Stimulated activated naive B cell treated with anti-CD40 and anti-IgM and Interleukin-4, amounts not matched to agents 10 μg/mL and 1 μg/mL and 100 μg/mL, for 72 hours (primary cell): ENCODE measurements at regions not wholly inside any gene's neighbourhood (a gene's known extent, or its start where the extent isn't known, plus 50 kb on each side); places are given as distances from the start of the nearest gene placed in this dataset.

Experiments used
- ATAC-seq, 2 donors: fragments of 150-1000 bp; cut with Tn5 transposase; replicated peaks; 2 replicates each; pipeline ENCODE4 v1.10.0; 2021; ENCODE audit warnings: moderate library complexity in 1 of 2
- DNase-seq: peaks from one replicate; pipeline ENCODE4 v3.0.0; 2021
- H3K27ac Mint-ChIP-seq: one replicate; pipeline ENCODE4 v1.8.0; 2022; ENCODE audit warnings: mild to moderate bottlenecking, mixed read lengths
- H3K27me3 Mint-ChIP-seq, 2 donors: one replicate each; pipeline ENCODE4 v1.8.0; 2022; ENCODE audit warnings: mixed read lengths in 2 of 2
- H3K36me3 Mint-ChIP-seq, 2 donors: one replicate each; pipeline ENCODE4 v1.8.0; 2022; ENCODE audit warnings: mixed read lengths in 2 of 2, mild to moderate bottlenecking in 1 of 2
- H3K4me1 Mint-ChIP-seq, 2 donors: one replicate each; pipeline ENCODE4 v1.8.0; 2022; ENCODE audit warnings: mixed read lengths in 2 of 2, mild to moderate bottlenecking in 1 of 2
- H3K4me3 Mint-ChIP-seq, 2 donors: one replicate each; pipeline ENCODE4 v1.8.0; 2022; ENCODE audit warnings: mild to moderate bottlenecking in 2 of 2, mixed read lengths in 2 of 2, moderate library complexity in 1 of 2
- H3K9me3 Mint-ChIP-seq, 2 donors: one replicate each; pipeline ENCODE4 v1.8.0; 2022; ENCODE audit warnings: mixed read lengths in 2 of 2, mild to moderate bottlenecking in 1 of 2

DNA sequence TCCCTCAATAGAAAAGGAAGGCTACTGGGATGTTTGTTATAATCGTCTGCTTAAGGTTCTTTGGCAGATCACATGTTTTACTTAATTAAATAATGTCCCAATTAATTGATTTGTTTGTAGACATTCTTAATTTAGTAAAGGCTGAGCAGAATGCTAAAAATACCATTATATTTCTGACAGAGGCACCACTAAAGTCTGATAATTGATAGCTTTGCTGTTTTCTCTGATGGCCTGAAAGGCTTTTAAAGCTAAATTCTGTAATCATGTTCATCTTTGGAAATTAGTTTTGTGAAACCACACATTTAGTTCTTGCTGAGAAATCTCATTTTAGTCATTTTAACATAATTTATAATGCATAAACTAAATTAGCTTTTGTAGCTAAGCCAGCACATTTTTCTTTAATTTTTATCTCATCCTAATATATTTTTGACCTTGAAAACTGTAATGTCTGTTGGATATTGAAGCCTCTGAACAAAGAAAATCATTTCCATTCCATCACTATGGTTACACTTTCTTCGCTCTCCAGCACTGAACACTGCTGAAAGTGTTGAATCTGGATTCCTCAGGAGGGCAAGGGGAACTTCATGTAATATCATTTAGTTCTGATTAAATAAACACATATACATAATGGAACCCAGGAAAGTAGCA, 329.4 kb downstream of the ELAVL2 start:
- no peak overlapping the region for H3K27ac Mint-ChIP-seq
- no peaks in the 10 kb centered on the region for H3K4me1 Mint-ChIP-seq
- DNase-seq: no peak
- no peaks in the 10 kb centered on the region for H3K27me3 Mint-ChIP-seq
- H3K36me3 Mint-ChIP-seq: no peaks in the 10 kb centered on the region
- ATAC-seq: no peak
- no peak overlapping the region for H3K4me3 Mint-ChIP-seq
- peaks cover 4% of the 10 kb centered on the region in 2 donors for H3K9me3 Mint-ChIP-seq

DNA sequence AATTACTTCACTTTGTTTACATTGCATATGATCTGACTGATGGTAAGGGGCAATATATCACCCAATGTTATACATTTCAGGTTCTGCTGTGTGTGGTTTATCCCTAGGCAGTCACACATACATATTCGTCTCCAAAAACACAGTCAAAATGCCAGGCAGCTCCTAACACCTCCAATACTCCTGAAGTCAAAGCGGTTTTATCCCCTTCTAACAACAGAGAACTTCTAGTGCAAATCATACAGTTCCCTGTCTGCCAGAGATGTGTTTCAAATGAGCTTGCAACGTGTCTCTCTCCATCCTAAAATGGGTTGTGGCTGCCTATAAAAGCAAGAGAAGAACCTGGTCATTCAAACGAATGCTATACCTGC, 328.9 kb downstream of the ELAVL2 start:
- H3K4me3 Mint-ChIP-seq: no peak overlapping the region
- DNase-seq (no peak), ATAC-seq (no peak)
- H3K36me3 Mint-ChIP-seq: no peaks in the 10 kb centered on the region
- no peaks in the 10 kb centered on the region for H3K4me1 Mint-ChIP-seq
- H3K27me3 Mint-ChIP-seq: no peaks in the 10 kb centered on the region
- H3K9me3 Mint-ChIP-seq: peaks cover 4% of the 10 kb centered on the region in 2 donors
- H3K27ac Mint-ChIP-seq: no peak overlapping the region

DNA sequence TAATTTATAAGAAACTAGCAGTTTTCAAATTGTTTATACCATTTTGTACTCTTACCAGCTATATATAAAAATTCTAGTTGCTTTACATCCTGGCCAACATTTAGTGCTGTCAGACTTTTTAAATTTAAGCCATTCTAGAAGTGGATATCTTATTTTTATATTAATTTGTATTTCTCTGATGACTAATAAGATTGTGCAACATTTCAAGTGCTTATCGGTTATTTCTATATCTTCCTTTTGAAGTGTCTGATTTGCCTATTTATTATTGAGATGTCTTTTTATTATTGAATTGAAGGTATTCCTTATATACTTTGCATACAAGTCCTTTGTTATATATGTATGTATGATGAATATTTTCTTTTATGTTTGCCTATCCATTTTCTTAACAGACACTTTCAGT, 324.0 kb downstream of the ELAVL2 start:
- H3K4me3 Mint-ChIP-seq: no peak overlapping the region
- H3K4me1 Mint-ChIP-seq: no peaks in the 10 kb centered on the region
- H3K36me3 Mint-ChIP-seq: no peaks in the 10 kb centered on the region
- peaks cover 9 to 10% of the 10 kb centered on the region in 2 donors for H3K9me3 Mint-ChIP-seq
- no peak for DNase-seq
- no peak overlapping the region for H3K27ac Mint-ChIP-seq
- H3K27me3 Mint-ChIP-seq: no peaks in the 10 kb centered on the region
- no peak for ATAC-seq

DNA sequence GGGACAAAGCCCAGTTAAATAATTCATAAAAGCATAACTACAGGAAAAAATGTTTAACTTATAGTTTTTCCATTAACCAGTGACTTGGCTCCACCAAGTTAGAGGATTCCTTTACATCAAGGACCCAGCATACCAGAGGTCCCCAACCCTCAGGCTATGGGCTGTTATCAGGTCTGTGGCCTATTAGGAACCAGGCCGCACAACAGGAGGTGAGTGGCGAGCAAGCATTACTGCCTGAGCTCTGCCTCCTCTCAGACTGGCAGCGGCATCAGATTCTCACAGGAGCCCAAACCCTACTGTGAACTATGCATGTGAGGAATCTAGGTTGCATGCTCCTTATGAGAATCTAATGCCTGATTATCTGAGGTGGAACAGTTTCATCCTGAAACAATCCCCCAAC, 303.1 kb downstream of the ELAVL2 start:
- Mint-ChIP-seq H3K27ac (no peak overlapping the region), H3K9me3 (peaks cover 0 to 7% of the 10 kb centered on the region in 2 donors), H3K36me3 (no peaks in the 10 kb centered on the region), H3K4me3 (no peak overlapping the region), H3K4me1 (no peaks in the 10 kb centered on the region), H3K27me3 (no peaks in the 10 kb centered on the region)
- ATAC-seq (no peak), DNase-seq (no peak)

DNA sequence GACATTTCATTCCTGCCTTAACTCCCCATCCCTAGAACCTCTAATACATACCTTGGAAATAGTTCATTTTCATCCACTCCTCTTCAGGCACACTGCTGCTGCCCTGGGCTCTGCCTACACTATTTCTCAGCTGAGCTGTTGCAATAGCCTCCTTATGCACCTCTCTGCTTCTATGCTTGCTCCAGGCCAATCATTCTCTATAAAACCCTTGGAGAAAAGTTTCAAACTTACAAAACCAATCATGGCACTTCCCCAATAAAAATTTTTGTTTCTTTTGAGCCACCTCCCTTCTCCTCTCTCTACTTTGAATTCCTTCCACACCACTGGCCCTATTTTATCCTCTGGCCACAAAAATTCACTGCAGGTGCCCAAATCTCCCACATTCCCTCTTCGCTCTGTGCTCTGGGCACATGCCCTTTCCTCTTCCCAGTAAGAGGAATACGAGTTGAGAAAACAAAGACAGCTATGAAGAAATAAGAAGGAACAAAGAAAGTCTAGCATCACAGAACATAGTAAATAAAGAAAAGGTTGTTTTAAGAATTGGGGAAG, 301.4 kb downstream of the ELAVL2 start:
- ATAC-seq: no peak
- no peak overlapping the region for H3K4me3 Mint-ChIP-seq
- peaks cover 5 to 10% of the 10 kb centered on the region in 2 donors for H3K9me3 Mint-ChIP-seq
- H3K27ac Mint-ChIP-seq: no peak overlapping the region
- no peaks in the 10 kb centered on the region for H3K4me1 Mint-ChIP-seq
- no peaks in the 10 kb centered on the region for H3K36me3 Mint-ChIP-seq
- H3K27me3 Mint-ChIP-seq: no peaks in the 10 kb centered on the region
- DNase-seq: no peak

DNA sequence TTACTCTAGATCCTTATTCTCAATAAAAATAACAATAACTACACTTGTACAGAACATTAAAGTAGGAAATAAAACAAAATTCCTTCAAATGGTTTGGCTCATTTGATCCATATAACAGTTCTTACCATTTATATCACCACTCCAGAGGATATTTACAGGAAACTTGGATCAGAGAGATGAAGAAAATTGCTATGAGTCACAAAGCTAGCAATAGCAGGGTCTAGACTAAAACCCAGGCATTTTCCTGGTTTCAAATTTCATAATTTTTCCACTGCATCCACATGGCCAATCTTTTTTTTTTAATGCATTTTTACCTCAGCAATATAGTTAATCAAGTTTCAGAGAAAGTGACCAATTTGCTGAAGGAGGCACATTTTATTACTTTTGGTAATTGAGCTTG, 299.2 kb downstream of the ELAVL2 start:
- no peak for ATAC-seq
- DNase-seq: no peak
- H3K4me3 Mint-ChIP-seq: no peak overlapping the region
- no peaks in the 10 kb centered on the region for H3K4me1 Mint-ChIP-seq
- H3K27me3 Mint-ChIP-seq: no peaks in the 10 kb centered on the region
- no peaks in the 10 kb centered on the region for H3K36me3 Mint-ChIP-seq
- H3K27ac Mint-ChIP-seq: no peak overlapping the region
- H3K9me3 Mint-ChIP-seq: peaks cover 5 to 12% of the 10 kb centered on the region in 2 donors

DNA sequence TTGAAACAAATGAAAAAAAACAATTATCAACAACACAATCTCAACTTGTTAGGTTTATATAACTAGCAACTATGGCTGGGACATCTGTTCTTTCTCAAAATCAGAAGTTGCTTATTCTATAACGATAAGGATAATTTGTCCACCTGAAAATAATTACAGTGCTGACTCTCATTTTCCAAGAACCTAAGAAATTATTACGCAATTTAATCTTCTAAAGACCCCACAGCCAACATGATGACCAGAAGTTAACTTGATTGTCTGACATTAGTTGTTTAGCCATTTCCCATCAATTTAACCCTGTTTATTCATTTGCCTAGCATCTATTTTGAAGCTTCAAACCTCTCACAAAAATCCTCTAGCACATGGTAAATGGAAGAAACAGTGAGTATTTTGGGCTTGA, 293.8 kb downstream of the ELAVL2 start:
- peaks cover 5 to 8% of the 10 kb centered on the region in 2 donors for H3K9me3 Mint-ChIP-seq
- no peak for DNase-seq
- H3K27ac Mint-ChIP-seq: no peak overlapping the region
- no peak for ATAC-seq
- H3K36me3 Mint-ChIP-seq: no peaks in the 10 kb centered on the region
- H3K4me1 Mint-ChIP-seq: peaks cover 0 to 3% of the 10 kb centered on the region in 2 donors
- H3K4me3 Mint-ChIP-seq: no peak overlapping the region
- H3K27me3 Mint-ChIP-seq: peaks cover 3 to 5% of the 10 kb centered on the region in 2 donors

DNA sequence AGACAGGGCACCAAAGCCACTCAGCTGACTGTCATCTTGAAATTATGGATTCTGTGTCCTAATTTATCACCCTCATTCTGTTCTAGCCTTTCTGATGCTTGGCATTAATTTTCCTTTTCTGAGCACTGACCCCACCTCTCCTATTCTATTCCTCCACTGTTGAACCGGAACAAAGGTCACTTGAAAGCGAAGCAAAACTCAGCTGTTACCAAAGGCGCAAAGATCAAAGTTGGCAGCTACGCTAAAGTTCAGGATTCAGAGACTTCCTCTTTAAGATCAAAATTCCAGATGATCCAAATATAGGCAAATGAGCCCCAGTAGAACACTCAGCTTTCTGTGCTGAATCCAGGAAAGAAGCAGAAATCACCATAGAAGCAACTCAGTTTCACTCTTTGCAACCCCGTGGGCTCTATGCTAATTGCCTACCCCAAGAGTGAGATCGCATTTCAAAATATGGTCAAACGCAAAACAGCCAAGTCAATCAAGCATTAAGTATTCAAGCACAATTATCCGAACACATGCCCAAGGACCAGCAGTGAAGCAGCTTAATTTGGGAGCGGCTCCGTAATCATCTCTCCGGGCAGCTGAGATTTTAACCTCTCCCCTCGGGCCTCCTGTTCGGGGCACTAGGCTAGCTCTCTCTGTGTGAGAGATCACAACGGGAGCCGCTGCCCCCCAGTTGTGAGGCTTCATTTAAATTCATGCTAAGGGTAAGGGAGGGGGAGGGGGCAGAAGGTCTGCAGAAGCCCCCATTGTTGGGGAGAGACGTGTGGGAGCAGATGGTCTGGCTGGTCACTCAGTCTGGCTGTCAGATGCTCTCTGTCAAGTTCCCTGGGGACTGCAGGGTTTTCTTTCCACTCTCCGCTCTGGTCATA, 288.6 kb downstream of the ELAVL2 start:
- H3K36me3 Mint-ChIP-seq: no peaks in the 10 kb centered on the region
- H3K9me3 Mint-ChIP-seq: peaks cover 0 to 2% of the 10 kb centered on the region in 2 donors
- peaks cover 11 to 20% of the 10 kb centered on the region in 2 donors for H3K27me3 Mint-ChIP-seq
- H3K27ac Mint-ChIP-seq: no peak overlapping the region
- H3K4me3 Mint-ChIP-seq: no peak overlapping the region
- H3K4me1 Mint-ChIP-seq: peaks cover 5% of the 10 kb centered on the region in 2 donors
- no peak for DNase-seq
- no peak for ATAC-seq

DNA sequence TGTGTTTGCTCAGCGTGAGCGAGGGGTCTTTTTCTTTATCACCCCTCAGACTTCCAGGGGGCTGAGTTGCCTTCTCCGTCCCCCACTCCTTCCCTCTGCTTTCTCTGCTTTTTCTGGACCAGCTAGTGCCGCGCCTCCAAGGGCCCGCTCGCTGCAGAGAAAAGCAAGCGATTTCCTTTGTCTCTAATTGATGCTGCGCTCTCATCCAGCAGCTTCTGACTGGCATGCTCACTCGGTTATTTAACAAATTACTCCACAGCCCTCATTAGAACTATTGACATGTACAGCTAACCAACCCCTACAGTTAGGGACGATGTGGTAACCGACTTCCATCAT, 288.0 kb downstream of the ELAVL2 start:
- H3K4me3 Mint-ChIP-seq: no peak overlapping the region
- ATAC-seq (no peak), DNase-seq (no peak)
- peaks cover 0 to 3% of the 10 kb centered on the region in 2 donors for H3K9me3 Mint-ChIP-seq
- peaks cover 5% of the 10 kb centered on the region in 2 donors for H3K4me1 Mint-ChIP-seq
- H3K36me3 Mint-ChIP-seq: no peaks in the 10 kb centered on the region
- H3K27me3 Mint-ChIP-seq: peaks cover 11 to 20% of the 10 kb centered on the region in 2 donors
- H3K27ac Mint-ChIP-seq: no peak overlapping the region

DNA sequence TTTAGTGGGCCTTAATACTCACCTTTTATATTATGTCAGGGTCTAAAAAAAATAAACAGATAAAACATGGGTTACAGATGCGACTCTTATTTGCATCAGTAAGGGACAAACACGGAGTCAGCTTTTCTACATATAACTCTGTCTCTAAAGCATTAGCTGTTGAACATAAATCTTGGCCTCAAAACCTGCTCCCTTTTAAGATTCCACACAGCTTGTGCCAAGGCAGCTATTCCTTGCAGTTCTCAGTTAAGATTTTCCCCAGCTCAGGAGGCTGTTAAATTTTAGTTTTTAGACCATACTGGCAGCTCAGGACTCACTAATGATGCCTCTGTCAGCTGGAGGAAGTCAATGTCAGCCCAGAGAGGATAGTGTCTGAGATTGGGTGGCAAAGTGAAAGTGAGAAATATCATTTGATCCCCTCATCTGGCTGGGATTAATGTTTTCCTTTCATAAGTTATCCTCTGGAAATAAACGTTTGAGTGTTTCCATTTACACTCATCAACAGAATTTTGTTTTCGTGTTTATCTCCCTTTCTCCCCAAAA, 287.5 kb downstream of the ELAVL2 start:
- Mint-ChIP-seq H3K36me3 (no peaks in the 10 kb centered on the region), H3K4me1 (peaks cover 5% of the 10 kb centered on the region in 2 donors), H3K9me3 (peaks cover 0 to 3% of the 10 kb centered on the region in 2 donors), H3K27me3 (peaks cover 11 to 20% of the 10 kb centered on the region in 2 donors), H3K4me3 (no peak overlapping the region), H3K27ac (no peak overlapping the region)
- no peak for ATAC-seq
- no peak for DNase-seq

DNA sequence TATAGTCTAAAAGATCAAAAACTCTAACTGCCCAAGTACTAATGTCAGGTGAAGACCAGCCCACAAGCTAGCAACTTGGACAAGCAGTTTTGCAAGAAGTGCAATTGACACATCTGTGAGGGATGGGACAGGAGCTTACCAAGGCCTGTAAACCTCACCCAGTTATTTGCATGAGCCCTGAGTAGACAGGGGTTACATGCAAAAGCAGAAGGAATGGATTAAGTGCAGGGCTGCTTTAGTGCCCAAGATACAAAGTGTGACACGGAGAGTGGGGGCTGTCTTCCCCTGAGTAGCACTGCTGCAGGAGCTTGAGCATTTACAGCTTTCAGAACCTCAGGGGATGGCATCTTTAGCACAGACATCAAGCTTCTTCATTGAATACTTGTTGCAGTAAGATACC, 286.7 kb downstream of the ELAVL2 start:
- DNase-seq (no peak), ATAC-seq (no peak)
- H3K27ac Mint-ChIP-seq: no peak overlapping the region
- H3K9me3 Mint-ChIP-seq: peaks cover 0 to 3% of the 10 kb centered on the region in 2 donors
- H3K36me3 Mint-ChIP-seq: no peaks in the 10 kb centered on the region
- H3K4me1 Mint-ChIP-seq: peaks cover 5% of the 10 kb centered on the region in 2 donors
- H3K27me3 Mint-ChIP-seq: peaks cover 11 to 20% of the 10 kb centered on the region in 2 donors
- H3K4me3 Mint-ChIP-seq: no peak overlapping the region

DNA sequence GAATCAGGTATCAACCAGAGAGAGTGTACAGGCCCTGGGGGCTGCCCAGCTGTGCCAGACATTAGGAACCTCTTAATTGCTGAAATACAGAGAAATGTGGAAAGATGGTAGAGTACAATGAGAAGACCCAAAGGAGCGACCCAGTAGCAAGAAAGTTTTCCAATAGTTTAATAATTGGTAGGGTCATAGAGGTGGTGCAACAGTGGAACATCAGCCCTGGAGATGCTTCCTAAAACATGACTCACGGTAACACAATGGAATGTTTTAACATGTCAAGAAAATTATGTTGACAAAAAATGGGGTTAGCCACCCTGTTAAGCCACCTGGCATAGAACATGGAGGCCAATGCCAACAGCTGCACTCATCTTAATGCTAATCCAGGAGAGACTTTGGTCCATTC, 284.1 kb downstream of the ELAVL2 start:
- ATAC-seq (no peak), DNase-seq (no peak)
- no peak overlapping the region for H3K4me3 Mint-ChIP-seq
- H3K27ac Mint-ChIP-seq: no peak overlapping the region
- peaks cover 5 to 6% of the 10 kb centered on the region in 2 donors for H3K9me3 Mint-ChIP-seq
- no peaks in the 10 kb centered on the region for H3K36me3 Mint-ChIP-seq
- peaks cover 11 to 19% of the 10 kb centered on the region in 2 donors for H3K27me3 Mint-ChIP-seq
- H3K4me1 Mint-ChIP-seq: peaks cover 5% of the 10 kb centered on the region in 2 donors

DNA sequence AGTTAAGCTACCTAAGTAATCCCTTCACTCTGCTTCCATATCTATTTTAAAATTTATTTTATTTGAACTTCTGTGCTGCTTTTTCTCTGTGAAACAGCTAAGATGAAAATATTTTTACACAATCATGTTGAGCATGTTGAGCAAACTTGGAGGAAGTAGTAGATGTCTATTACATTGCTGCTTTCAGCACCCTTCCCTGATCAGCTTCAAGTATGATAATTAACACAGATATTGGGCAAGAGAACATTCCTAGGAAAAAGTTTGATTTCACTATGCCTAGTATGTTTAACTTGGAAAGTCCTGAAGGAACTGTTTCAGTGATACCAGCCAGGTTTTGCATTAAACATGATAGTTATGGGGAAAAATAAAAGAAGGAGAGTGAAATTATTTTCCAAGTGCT, 283.6 kb downstream of the ELAVL2 start:
- DNase-seq (no peak), ATAC-seq (no peak)
- Mint-ChIP-seq H3K4me1 (peaks cover under 1 to 5% of the 10 kb centered on the region in 2 donors), H3K4me3 (no peak overlapping the region), H3K36me3 (no peaks in the 10 kb centered on the region), H3K27ac (no peak overlapping the region), H3K9me3 (peaks cover 8% of the 10 kb centered on the region in 2 donors), H3K27me3 (peaks cover 6 to 14% of the 10 kb centered on the region in 2 donors)

DNA sequence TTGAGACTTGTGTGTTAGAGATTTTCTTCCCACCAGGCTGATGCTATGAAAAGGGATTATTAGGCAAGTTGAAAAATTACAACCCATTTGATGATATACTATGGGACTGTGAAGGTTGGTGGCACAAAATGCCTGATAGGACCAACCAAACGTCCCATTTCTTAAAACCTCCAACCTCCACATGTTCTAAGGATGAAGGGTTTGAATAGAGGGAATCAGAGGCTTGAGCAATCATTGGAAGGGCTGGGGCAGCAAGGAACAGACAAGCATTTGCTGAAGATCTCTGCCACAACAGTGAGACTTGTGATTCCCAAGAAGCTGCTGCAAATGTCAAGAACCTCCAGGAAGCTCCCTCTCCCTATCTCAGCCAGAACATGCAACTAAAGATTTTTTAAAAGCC, 283.1 kb downstream of the ELAVL2 start:
- DNase-seq (no peak), ATAC-seq (no peak)
- no peak overlapping the region for H3K4me3 Mint-ChIP-seq
- H3K36me3 Mint-ChIP-seq: no peaks in the 10 kb centered on the region
- H3K4me1 Mint-ChIP-seq: peaks cover 0 to 3% of the 10 kb centered on the region in 2 donors
- peaks cover 8 to 10% of the 10 kb centered on the region in 2 donors for H3K9me3 Mint-ChIP-seq
- peaks cover 3 to 9% of the 10 kb centered on the region in 2 donors for H3K27me3 Mint-ChIP-seq
- H3K27ac Mint-ChIP-seq: no peak overlapping the region
